B cell (primary cell): ENCODE measurements at regions not wholly inside any gene's neighbourhood (a gene's known extent, or its start where the extent isn't known, plus 50 kb on each side); places are given as distances from the start of the nearest gene placed in this dataset.
"Not testable (repeated sequence)": the region's sequence is repeated elsewhere in the genome, so short reads cannot be mapped to it uniquely, and the experiment has no call there.

Source experiments
- ATAC-seq: fragments of 200-7000 bp; cut with Tn5 transposase; one replicate; pipeline ENCODE4 v1.10.0; 2021; ENCODE audit warnings: low read depth, mild to moderate bottlenecking, moderate number of reproducible peaks, moderate library complexity
- CTCF ChIA-PET: fragments of 350-600 bp; sonication (Branson Sonifier 250); formaldehyde crosslinking; loops from one replicate; lab custom pipeline; 2021; ENCODE audit warnings: antibody characterized with exemption, inconsistent platforms; lab: Charles Lee
- POLR2A ChIA-PET: fragments of 350-600 bp; sonication (Branson Sonifier 250); formaldehyde crosslinking; loops from one replicate; lab custom pipeline; 2021; ENCODE audit warnings: antibody characterized with exemption; lab: Charles Lee
- DNase-seq: peaks from one replicate; pipeline ENCODE4 v3.0.0; 2013
- H2AFZ ChIP-seq: 2 replicates; pipeline ENCODE4 v1.6.1; 2012; ENCODE audit warnings: mild to moderate bottlenecking, low read depth, low read length; ENCODE audit not compliant: insufficient read depth, poor library complexity, severe bottlenecking
- H3K27ac ChIP-seq, 2 donors: 1 replicate in 1 of 2; 2 replicates in 1 of 2; pipeline ENCODE4 v1.5.1; 2012 to 2013; ENCODE audit warnings: low read length in 2 of 2, mild to moderate bottlenecking in 2 of 2, moderate library complexity in 1 of 2
- H3K27me3 ChIP-seq, 4 experiments: fragments of 200-600 bp in 1 of 4; sonication (generic) in 1 of 4; replicated peaks in 1 of 4; 1 replicate in 2 of 4; 2 replicates in 2 of 4; pipeline versions ENCODE4 v1.6.1 to v1.7.0; 2013 to 2016; ENCODE audit warnings: low read length in 3 of 4, mild to moderate bottlenecking in 2 of 4, mixed read lengths in 1 of 4, moderate library complexity in 1 of 4; ENCODE audit not compliant: insufficient read depth in 4 of 4, control insufficient read depth in 3 of 4; ENCODE audit errors: control extremely low read depth in 1 of 4
- H3K36me3 ChIP-seq, 2 experiments: replicated peaks in 1 of 2; 1 replicate in 1 of 2; 2 replicates in 1 of 2; pipeline versions ENCODE4 v1.6.1 to v1.7.1; 2013; ENCODE audit warnings: low read length in 1 of 2; ENCODE audit not compliant: insufficient read depth in 2 of 2, control insufficient read depth in 1 of 2; ENCODE audit errors: control extremely low read depth in 1 of 2, extremely low read depth in 1 of 2
- H3K4me1 ChIP-seq, 2 donors: fragments of 200-600 bp in 1 of 2; sonication (generic) in 1 of 2; 1 replicate in 1 of 2; 2 replicates in 1 of 2; pipeline versions ENCODE4 v1.5.1 to v1.6.1; 2013 to 2017; ENCODE audit warnings: low read length in 2 of 2; ENCODE audit not compliant: control insufficient read depth in 2 of 2, insufficient read depth in 2 of 2
- H3K4me2 ChIP-seq: replicated peaks from 2 replicates; pipeline ENCODE3; 2012; ENCODE audit warnings: mild to moderate bottlenecking, low read depth, low read length; ENCODE audit not compliant: poor library complexity, severe bottlenecking
- H3K4me3 ChIP-seq, 5 experiments: fragments of 200-600 bp in 1 of 5; sonication (generic) in 1 of 5; 1 replicate in 3 of 5; 2 replicates in 2 of 5; pipeline versions ENCODE4 v1.5.1 to v1.7.0; 2011 to 2016; ENCODE audit warnings: low read length in 4 of 5, mild to moderate bottlenecking in 4 of 5, low read depth in 2 of 5, control low read depth in 1 of 5, moderate library complexity in 1 of 5; ENCODE audit not compliant: insufficient read depth in 1 of 5; ENCODE audit errors: control extremely low read depth in 1 of 5, extremely low read depth in 1 of 5
- H3K79me2 ChIP-seq: fragments of 200-600 bp; sonication (generic); one replicate; pipeline ENCODE4 v1.6.0; 2016; ENCODE audit warnings: low read length; ENCODE audit not compliant: control insufficient read depth, insufficient read depth
- H3K9ac ChIP-seq: fragments of 200-600 bp; sonication (generic); 2 replicates; pipeline ENCODE4 v1.6.1; 2017; ENCODE audit warnings: mild to moderate bottlenecking, low read length, moderate library complexity
- H3K9me3 ChIP-seq, 3 donors: one replicate each; pipeline versions ENCODE4 v1.6.1 to v1.7.1; 2013; ENCODE audit warnings: low read length in 2 of 3; ENCODE audit not compliant: control insufficient read depth in 2 of 3, insufficient read depth in 1 of 3; ENCODE audit errors: control extremely low read depth in 1 of 3
- H4K20me1 ChIP-seq: 2 replicates; pipeline ENCODE4 v1.6.0; 2012; ENCODE audit warnings: mild to moderate bottlenecking, low read length; ENCODE audit not compliant: insufficient read depth, control insufficient read depth, poor library complexity, severe bottlenecking
- H3K27ac Mint-ChIP-seq: one replicate; pipeline ENCODE4 v1.8.0; 2021; ENCODE audit warnings: mixed read lengths
- H3K27me3 Mint-ChIP-seq: one replicate; pipeline ENCODE4 v1.8.0; 2021; ENCODE audit warnings: mixed read lengths
- H3K4me1 Mint-ChIP-seq: one replicate; pipeline ENCODE4 v1.8.0; 2021; ENCODE audit warnings: mixed read lengths
- H3K4me3 Mint-ChIP-seq: one replicate; pipeline ENCODE4 v1.8.0; 2021; ENCODE audit warnings: mixed read lengths
- H3K9me3 Mint-ChIP-seq: one replicate; pipeline ENCODE4 v1.8.0; 2022; ENCODE audit warnings: mixed read lengths; ENCODE audit not compliant: insufficient read depth
- CTCF ChIP-seq: fragments of 200-600 bp; IDR thresholded peaks from one replicate; pipeline ENCODE4 v1.8.0; 2022; ENCODE audit warnings: antibody characterized with exemption, mild to moderate bottlenecking
- EZH2 ChIP-seq: IDR thresholded peaks from 2 replicates; pipeline ENCODE4 v1.6.1; 2012; ENCODE audit warnings: borderline replicate concordance, low read depth, mild to moderate bottlenecking, moderate library complexity, low read length; ENCODE audit not compliant: insufficient read depth, poor library complexity, severe bottlenecking
- WGBS: methylation state at CpG from one replicate; pipeline ENCODE4 v1.1.5; 2013; ENCODE audit warnings: missing lambda C conversion rate; ENCODE audit not compliant: insufficient coverage; 5-methylcytosine and 5-hydroxymethylcytosine counted together
- intact Hi-C: fragments of 100-400 bp; cut with micrococcal nuclease; formaldehyde crosslinking; loops from one replicate; pipeline ENCODE4 v1.10.0; 2022

- H3K4me1 Mint-ChIP-seq = no peaks in the 10 kb centered on the region
- H2AFZ ChIP-seq = no peak overlapping the region
- ATAC-seq (no peak), DNase-seq (no peak)
- no peak overlapping the region for H3K4me3 ChIP-seq
- H3K9me3 Mint-ChIP-seq = peaks cover 10% of the 10 kb centered on the region
- no peaks in the 10 kb centered on the region for H3K27me3 Mint-ChIP-seq
- H3K79me2 ChIP-seq = no peaks in the 10 kb centered on the region
- no peaks in the 10 kb centered on the region for H3K4me1 ChIP-seq
- H3K4me3 Mint-ChIP-seq = no peak overlapping the region
- H3K4me2 ChIP-seq = no peak overlapping the region
- 88% methylated on average over 6 of the region's 6 CpGs for WGBS
- ChIA-PET POLR2A (no interaction called here), CTCF (no interaction called here)
- H3K9me3 ChIP-seq = peaks cover 0 to 15% (median 0%) of the 10 kb centered on the region in 3 donors
- no peaks in the 10 kb centered on the region for H3K36me3 ChIP-seq
- H3K9ac ChIP-seq = no peak overlapping the region
- H3K27ac Mint-ChIP-seq = no peak overlapping the region
- H3K27ac ChIP-seq = no peak overlapping the region
- TF ChIP-seq CTCF (no peak), EZH2 (no peak)
- H3K27me3 ChIP-seq = no peaks in the 10 kb centered on the region
- H4K20me1 ChIP-seq = no peaks in the 10 kb centered on the region
- intact Hi-C loops = no loop called here
Measured at GRCh38 chr3:82114589-82114988, 353.1 kb upstream of the GBE1 start.

GRCh38 chr3:82110721-82111120 is 349.3 kb upstream of the GBE1 start:
- H3K27me3 ChIP-seq, H3K4me3 ChIP-seq, H4K20me1 ChIP-seq, H3K36me3 ChIP-seq, CTCF ChIA-PET, H3K4me1 ChIP-seq, intact Hi-C loops, H2AFZ ChIP-seq, H3K9ac ChIP-seq, H3K4me2 ChIP-seq, DNase-seq, H3K4me3 Mint-ChIP-seq, POLR2A ChIA-PET, H3K27me3 Mint-ChIP-seq, H3K27ac ChIP-seq, H3K4me1 Mint-ChIP-seq, ATAC-seq, H3K79me2 ChIP-seq, H3K27ac Mint-ChIP-seq: not testable (repeated sequence)
- peaks cover 0 to 15% (median 0%) of the 10 kb centered on the region in 3 donors for H3K9me3 ChIP-seq
- WGBS = 97% methylated on average over 12 of the region's 14 CpGs
- peaks cover 10% of the 10 kb centered on the region for H3K9me3 Mint-ChIP-seq
